Stomach (tissue), 8 donors: ENCODE measurements at regions not wholly inside any gene's neighbourhood (a gene's known extent, or its start where the extent isn't known, plus 50 kb on each side); places are given as distances from the start of the nearest gene placed in this dataset.

Experiments
- DNase-seq, 2 donors: peaks; one replicate each; pipeline versions ENCODE4 v3.0.0 to v3.0.0-alpha.2; 2013 to 2019
- H3K27ac ChIP-seq, 5 donors: fragments of 200-600 bp in 4 of 5; sonication (generic) in 4 of 5; one replicate each; pipeline ENCODE4 v1.5.1; 2013 to 2019; ENCODE audit warnings: mild to moderate bottlenecking in 1 of 5, moderate library complexity in 1 of 5
- H3K27me3 ChIP-seq, 3 donors: fragments of 200-600 bp; sonication (generic); one replicate each; pipeline ENCODE4 v1.5.1; 2017 to 2019; ENCODE audit warnings: mixed run types in 1 of 3
- H3K36me3 ChIP-seq, 4 donors: fragments of 200-600 bp; sonication (generic); 1 replicate in 3 of 4; 2 replicates in 1 of 4; pipeline ENCODE4 v1.5.1; 2016 to 2019
- H3K4me1 ChIP-seq, 4 donors: fragments of 200-600 bp; sonication (generic); one replicate each; pipeline ENCODE4 v1.5.1; 2016 to 2019
- H3K4me3 ChIP-seq, 4 donors: fragments of 200-600 bp; sonication (generic) in 3 of 4; one replicate each; pipeline ENCODE4 v1.5.1; 2016 to 2019; ENCODE audit warnings: mild to moderate bottlenecking in 1 of 4
- H3K9me3 ChIP-seq, 4 donors: fragments of 200-600 bp; sonication (generic); one replicate each; pipeline ENCODE4 v1.5.1; 2016 to 2019
- CTCF ChIP-seq, 7 experiments: fragments of 450-650 bp in 4 of 7; fragments of 200-600 bp in 3 of 7; sonication (generic) in 3 of 7; IDR thresholded peaks; one replicate each; pipeline ENCODE4 v1.5.1; 2016 to 2019; ENCODE audit warnings: antibody characterized with exemption in 7 of 7, control low read depth in 2 of 7, mild to moderate bottlenecking in 1 of 7
- EP300 ChIP-seq: sonication (generic); formaldehyde crosslinking; IDR thresholded peaks from one replicate; pipeline ENCODE4 v1.6.1; 2017; ENCODE audit warnings: antibody characterized with exemption
- POLR2A ChIP-seq, 4 donors: fragments of 450-650 bp; IDR thresholded peaks; one replicate each; pipeline ENCODE4 v1.6.1; 2016; ENCODE audit warnings: antibody characterized with exemption in 4 of 4, control low read depth in 2 of 4, mild to moderate bottlenecking in 1 of 4, moderate library complexity in 1 of 4
- POLR2AphosphoS5 ChIP-seq, 3 donors: sonication (generic); formaldehyde crosslinking; IDR thresholded peaks; one replicate each; pipeline ENCODE4 v1.6.1; 2016; ENCODE audit warnings: antibody characterized with exemption in 3 of 3
- WGBS, 5 donors: extraction: QIAGEN DNeasy Blood & Tissue Kit in 3 of 5; methylation state at CpG; one replicate each; pipeline versions ENCODE4 v1.1.5 to v1.1.7; 2013 to 2018; 5-methylcytosine and 5-hydroxymethylcytosine counted together
- intact Hi-C: fragments of 100-400 bp; cut with DNase I; formaldehyde crosslinking; loops from one replicate; pipeline ENCODE4 v1.15.1; 2023; ENCODE audit warnings: low total_unique reads
- donor health status: healthy with polysubstance abuse.
- donor health status: Bipolar disorder and iron deficiency.
- donor health status: healthy.

GRCh38 chr6:146871611-146872425 is 273.0 kb downstream of the ADGB start:
- no peak for TF ChIP-seq EP300
- TF ChIP-seq CTCF (IDR thresholded peaks at IDR 0.05) = no peak
- TF ChIP-seq POLR2A (IDR thresholded peaks at IDR 0.05) = no peak
- Histone ChIP-seq H3K27me3 (no peaks in the 10 kb centered on the region), H3K9me3 (no peaks in the 10 kb centered on the region), H3K4me3 (no peak overlapping the region), H3K4me1 (peaks cover 0 to 4% (median 0%) of the 10 kb centered on the region in 4 donors), H3K36me3 (no peaks in the 10 kb centered on the region), H3K27ac (no peak overlapping the region)
- 81 to 86% (median 83%) methylated on average over 12 of the region's 12 CpGs for WGBS, 5 donors
- intact Hi-C loops = no loop called here
- peak in 1 of 2 donors; percentile 53 for DNase-seq

GRCh38 chr6:146872426-146872785 is 273.6 kb downstream of the ADGB start:
- Histone ChIP-seq H3K36me3 (no peaks in the 10 kb centered on the region), H3K9me3 (no peaks in the 10 kb centered on the region), H3K27me3 (no peaks in the 10 kb centered on the region), H3K4me3 (no peak overlapping the region), H3K27ac (no peak overlapping the region), H3K4me1 (peaks cover 0 to 4% (median 0%) of the 10 kb centered on the region in 4 donors)
- DNase-seq = no peak
- WGBS, 5 donors = 91 to 100% (median 95%) methylated on average over 1 of the region's 1 CpG
- TF ChIP-seq POLR2A (IDR thresholded peaks at IDR 0.05) = no peak
- no peak for TF ChIP-seq EP300
- intact Hi-C loops = no loop called here

GRCh38 chr6:146874278-146875018 is 275.7 kb downstream of the ADGB start:
- Histone ChIP-seq H3K4me3 (no peak overlapping the region), H3K27ac (no peak overlapping the region), H3K4me1 (peaks cover 0 to 10% (median 0%) of the 10 kb centered on the region in 4 donors), H3K9me3 (no peaks in the 10 kb centered on the region), H3K36me3 (no peaks in the 10 kb centered on the region), H3K27me3 (no peaks in the 10 kb centered on the region)
- TF ChIP-seq POLR2AphosphoS5 (IDR thresholded peaks at IDR 0.05) = no peak
- TF ChIP-seq CTCF (IDR thresholded peaks at IDR 0.05) = no peak
- no peak for TF ChIP-seq EP300
- TF ChIP-seq POLR2A (IDR thresholded peaks at IDR 0.05) = no peak
- WGBS, 5 donors = 88 to 92% (median 89%) methylated on average over 4 of the region's 4 CpGs
- intact Hi-C loops = no loop called here
- no peak for DNase-seq

- H3K9me3 ChIP-seq = no peaks in the 10 kb centered on the region
- intact Hi-C loops = no loop called here
- WGBS, 5 donors = 83 to 91% (median 85%) methylated on average over 4 of the region's 4 CpGs
Measured at GRCh38 chr6:146875927-146876270, 277.1 kb downstream of the ADGB start.

More at GRCh38 chr6:146875927-146876270, 277.1 kb downstream of the ADGB start:
- no peak for TF ChIP-seq POLR2AphosphoS5 (IDR thresholded peaks at IDR 0.05)
- no peak for TF ChIP-seq EP300
- no peak for TF ChIP-seq POLR2A (IDR thresholded peaks at IDR 0.05)
- TF ChIP-seq CTCF (IDR thresholded peaks at IDR 0.05) = no peak
- DNase-seq = no peak
- peaks cover 0 to 10% (median 0%) of the 10 kb centered on the region in 4 donors for H3K4me1 ChIP-seq
- no peak overlapping the region for H3K27ac ChIP-seq
- no peaks in the 10 kb centered on the region for H3K27me3 ChIP-seq
- H3K36me3 ChIP-seq = no peaks in the 10 kb centered on the region
- no peak overlapping the region for H3K4me3 ChIP-seq
